GM21576 (cell line): ENCODE measurements at regions not wholly inside any gene's neighbourhood (a gene's known extent, or its start where the extent isn't known, plus 50 kb on each side); places are given as distances from the start of the nearest gene placed in this dataset.
"Not testable (repeated sequence)": the region's sequence is repeated elsewhere in the genome, so short reads cannot be mapped to it uniquely, and the experiment has no call there.

Experiments used
- ATAC-seq: cut with Tn5 transposase; IDR thresholded peaks from one replicate; pipeline ENCODE4 v1.9.1; 2021; ENCODE audit warnings: mild to moderate bottlenecking, moderate library complexity; ENCODE audit not compliant: unreplicated experiment

DNA sequence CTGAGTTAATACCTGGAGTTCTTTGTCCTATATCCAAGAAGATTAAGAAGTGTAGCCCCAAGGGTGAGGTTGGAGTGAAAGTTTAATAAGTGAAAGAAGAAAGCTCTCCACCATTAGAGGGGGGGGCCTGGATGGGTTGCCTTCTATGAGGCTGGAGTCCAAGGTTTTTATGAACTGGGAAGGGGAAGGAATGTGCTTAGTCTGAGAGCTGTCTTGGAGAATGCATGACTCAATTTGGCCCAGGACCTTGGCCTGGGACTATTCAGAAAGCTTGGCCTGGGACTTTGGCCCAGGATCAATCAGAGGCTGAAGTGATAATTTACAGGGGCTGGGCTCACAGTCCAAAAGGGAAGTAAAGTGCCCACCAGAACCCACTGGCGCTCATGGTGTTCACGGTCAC is 1049.0 kb upstream of the GRIA3 start:
- ATAC-seq, result no peak

DNA sequence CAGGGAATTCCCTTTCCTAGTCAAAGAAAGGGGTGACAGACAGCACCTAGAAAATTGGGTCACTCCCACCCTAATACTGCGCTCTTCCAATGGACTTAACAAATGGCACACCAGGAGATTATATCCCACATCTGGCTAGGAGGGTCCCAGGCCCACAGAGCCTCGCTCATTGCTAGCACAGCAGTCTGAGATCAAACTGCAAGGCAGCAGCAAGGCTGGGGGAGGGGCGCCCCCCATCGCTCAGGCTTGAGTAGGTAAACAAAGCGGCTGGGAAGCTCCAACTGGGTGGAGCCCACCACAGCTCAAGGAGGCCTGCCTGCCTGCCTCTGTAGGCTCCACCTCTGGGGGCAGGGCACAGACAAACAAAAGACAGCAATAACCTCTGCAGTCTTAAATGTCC is 1043.9 kb upstream of the GRIA3 start:
- ATAC-seq, result not testable (repeated sequence)

DNA sequence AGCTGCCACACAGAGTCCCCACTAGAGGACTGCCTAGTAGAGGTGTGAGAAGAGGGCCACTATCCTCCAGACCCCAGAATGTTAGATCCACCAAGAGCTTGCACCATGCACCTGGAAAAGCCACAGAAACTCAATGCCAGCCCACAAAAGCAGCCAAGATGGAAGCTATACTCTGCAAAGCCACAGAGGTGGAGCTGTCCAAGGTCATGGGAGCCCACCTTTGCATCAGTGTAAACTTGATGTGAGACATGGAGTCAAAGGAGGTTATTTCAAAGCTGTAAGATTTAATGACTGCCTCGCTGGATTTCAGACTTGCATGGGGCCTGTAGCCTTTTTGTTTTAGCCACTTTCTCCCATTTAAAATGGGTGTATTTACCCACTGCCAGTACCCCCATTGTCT is 1030.1 kb upstream of the GRIA3 start:
- ATAC-seq, result no peak

DNA sequence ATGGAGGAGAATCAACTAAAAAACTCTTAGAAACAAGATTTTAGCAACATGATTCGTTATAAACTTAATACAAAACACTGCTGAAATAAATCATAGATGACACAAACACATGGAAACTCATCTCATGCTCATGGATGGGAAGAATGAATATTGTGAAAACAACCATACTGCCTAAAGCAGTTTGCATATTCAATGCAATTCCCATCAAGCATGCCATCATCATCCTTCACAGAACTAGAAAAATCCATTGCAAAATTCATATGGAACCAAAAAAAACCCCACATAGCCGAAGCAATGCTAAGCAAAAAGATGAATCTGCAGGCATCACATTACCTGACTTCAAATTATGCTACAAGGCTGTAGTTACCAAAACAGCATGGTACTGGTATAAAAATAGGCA is 1015.8 kb upstream of the GRIA3 start:
- ATAC-seq, result no peak

DNA sequence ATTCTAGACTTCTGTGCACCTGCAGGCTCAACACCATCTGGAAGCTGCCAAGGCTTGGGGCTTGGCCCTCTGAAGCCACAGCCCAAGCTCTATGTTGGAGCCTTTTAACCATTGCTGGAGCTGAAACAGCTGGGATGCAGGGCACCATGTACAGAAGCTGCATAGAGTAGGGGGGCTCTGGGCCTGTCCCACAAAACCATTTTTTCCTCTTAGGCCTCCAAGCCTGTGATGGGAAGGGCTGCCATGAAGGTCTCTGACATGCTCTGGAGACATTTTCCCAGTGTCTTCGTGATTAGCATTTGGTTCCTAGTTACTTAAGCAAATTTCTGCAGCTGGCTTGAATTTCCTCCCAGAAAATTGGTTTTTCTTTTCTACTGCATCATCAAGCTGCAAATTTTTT is 999.3 kb upstream of the GRIA3 start:
- no peak for ATAC-seq

DNA sequence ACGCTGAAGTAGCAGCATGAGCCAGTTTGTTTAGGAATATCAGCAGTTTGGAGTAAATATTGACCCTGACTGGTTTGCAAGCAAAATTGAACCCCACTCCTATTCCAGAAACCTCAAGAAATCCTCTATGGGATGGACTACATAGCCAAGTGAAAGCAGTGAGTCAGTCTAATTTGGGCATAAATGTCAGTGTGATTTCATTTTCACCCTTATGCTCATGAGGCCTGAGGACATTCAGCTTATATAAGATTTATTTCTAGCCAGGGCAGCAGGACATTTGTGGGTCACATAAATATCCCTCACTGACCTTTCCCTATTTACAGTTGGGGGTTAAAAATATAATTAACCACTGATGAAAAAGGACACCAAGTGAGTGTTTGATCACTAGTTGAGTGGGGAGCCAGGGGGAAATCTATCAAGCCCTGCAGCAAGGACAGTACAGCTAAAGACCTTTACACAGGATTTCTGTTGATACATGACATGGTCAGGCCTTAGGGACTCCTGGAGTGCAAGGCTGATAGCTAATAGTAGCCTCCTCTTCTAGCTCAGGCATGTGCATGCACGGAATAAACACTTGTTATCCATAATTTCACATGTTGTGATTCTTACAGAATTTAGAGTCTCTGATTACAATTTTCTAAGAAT is 996.9 kb upstream of the GRIA3 start:
- ATAC-seq, result no peak

DNA sequence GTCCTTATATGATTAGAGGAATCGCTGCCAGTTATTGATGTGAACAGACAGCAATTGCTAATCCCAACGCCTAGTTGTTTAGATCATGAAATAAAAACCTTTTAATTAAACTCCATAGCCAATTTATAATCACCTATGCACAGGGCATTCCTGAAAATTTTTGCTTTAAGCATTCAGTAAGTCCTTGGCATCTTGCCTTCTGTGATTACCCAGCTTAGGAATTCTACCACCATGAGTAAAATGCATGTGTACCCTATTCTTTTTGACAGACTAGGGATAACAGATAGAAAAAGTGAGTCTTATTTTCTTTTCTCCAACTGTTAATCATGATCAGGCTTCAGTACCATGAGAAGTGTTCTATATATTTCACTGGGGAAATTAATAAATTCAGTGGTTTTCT is 995.3 kb upstream of the GRIA3 start:
- ATAC-seq, result no peak

DNA sequence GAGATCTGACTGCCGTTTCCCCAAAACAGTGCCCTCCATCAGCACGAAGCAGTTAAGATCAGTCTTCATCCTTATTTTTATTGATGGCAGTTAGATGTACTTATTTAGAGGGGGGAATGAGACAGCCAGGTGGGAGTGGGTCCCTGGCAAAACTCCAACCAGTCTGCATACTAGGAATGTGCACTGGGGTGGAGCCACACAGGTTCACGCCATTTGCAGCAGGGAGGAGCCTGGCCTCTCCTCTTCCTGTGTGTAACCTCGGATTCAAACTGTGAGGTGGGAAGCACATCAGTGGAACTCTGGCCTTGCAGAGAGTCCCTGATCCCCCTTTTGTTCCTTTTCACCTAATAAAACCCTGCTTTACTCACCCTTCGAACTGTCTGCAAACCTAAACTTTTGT is 987.7 kb upstream of the GRIA3 start:
- ATAC-seq, result no peak

DNA sequence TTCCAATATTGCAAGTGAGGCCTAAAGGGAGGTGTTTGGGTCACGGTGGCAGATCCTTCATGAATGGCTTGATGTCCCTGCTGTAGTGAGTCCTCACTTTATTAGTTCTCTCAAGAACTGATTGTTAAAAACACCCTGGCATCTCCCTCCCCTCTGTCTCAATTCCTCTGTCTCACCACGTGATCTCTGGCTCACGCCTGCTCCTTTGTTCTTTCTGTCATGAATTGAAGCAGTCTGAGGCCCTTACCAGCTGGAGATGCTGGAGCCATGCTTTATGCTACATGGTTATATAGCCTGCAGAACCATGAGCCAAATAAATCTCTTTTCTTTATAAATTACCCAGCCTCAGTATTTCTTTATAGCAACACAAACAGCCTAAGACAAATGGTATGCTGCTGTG is 980.7 kb upstream of the GRIA3 start:
- no peak for ATAC-seq

DNA sequence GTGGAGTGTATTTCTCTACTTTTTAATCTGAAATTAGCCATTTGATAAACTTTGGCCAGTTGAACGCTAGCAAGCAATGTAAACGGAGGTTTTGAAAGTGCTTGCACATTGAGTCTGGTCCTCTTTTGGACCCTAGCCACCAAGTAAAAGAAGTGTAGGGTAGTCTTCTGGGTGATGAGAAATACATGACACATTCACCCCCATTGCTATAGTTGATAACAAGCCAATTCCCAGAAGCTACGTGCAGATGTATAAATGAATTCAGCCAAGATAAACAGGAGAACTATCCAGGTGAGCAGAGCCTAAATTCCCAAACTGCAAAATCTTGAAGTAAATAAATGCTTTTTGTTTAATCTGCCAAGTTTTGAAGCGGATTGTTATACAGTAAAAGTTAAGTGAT is 965.4 kb upstream of the GRIA3 start:
- no peak for ATAC-seq

DNA sequence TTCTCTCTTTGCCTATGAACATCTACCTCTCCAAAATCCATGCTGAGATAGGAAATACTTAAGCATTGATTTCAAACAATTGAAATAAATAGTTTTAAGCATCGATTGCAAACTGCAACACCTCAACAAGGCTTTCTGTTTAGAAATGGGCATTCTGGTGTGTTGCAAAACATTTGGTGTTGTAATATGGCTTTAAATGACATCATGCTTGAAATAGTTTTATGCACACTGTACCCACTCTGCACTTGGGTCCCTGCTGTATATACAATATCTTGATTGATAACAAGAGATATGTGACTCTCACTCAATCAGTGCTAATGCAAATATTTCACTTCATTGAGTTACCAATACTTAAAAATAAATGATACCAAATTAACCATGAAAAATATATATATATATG is 964.9 kb upstream of the GRIA3 start:
- no peak for ATAC-seq

DNA sequence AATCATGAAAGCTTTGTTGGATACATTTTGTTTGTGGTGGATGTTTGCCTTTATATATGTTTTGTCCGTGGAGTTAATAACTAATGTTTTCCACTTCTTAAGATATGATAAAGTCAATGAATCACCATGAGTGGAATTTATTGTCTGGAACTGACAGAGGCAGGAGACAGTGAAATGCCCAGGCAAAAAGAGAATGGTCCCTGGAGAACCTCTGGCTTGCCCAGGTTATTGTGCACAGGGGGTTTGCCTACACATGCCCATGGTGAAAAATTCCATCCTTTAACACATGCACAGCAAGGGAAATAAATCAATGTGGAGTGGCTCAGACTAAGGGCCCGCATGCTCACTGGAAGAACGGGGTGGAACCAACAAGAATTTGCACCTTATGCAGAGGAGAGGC is 964.3 kb upstream of the GRIA3 start:
- ATAC-seq, result no peak

DNA sequence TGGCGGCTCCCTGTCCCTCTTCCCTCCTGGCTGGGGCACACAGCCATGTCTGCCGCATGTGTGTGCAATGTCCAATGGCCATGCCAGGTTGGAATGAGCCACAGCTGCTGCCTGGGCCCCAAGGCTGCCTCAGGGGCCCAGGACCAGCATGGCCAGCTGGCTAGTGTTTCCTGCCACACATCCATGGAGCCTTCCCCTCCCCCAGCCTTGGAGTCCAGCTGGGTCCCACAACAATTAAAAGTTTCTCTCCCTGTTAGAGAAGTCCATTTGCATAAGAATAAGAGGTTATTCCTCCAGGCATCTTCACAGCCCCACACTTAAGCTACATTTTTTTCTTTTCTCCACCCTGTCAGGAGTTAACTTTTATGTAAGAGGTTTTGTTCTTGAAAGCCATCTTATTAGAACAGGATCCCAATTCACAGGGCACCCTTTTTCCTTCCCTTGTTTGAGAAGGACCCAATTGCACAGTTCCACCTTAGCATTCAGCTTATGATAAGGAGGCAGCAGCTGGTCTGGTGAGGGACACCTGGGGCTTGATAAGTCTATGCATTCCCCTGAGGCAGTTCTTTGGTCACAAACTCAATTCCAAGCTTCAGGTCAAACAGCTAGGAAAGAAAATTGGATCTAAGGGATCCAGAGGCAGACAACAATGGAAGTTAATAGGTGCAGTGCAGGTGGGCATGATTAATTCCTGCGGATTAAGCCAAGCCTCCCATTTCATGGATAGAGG is 963.3 kb upstream of the GRIA3 start:
- ATAC-seq, result no peak

DNA sequence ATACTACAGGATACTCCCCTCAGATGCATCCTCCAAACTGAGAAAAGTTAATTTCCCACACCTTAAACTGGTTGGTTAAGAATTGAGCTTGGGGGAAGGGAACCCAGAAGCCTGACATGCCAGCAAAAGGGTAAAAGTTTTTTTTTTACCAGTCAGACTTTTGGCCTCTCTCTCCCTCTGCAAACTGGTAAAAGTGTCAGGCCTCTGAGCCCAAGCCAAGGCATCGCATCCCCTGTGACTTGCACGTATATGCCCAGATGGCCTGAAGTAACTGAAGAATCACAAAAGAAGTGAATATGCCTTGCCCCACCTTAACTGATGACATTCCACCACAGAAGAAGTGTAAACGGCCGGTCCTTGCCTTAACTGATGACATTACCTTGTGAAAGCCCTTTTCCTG is 962.3 kb upstream of the GRIA3 start:
- ATAC-seq, result not testable (repeated sequence)

DNA sequence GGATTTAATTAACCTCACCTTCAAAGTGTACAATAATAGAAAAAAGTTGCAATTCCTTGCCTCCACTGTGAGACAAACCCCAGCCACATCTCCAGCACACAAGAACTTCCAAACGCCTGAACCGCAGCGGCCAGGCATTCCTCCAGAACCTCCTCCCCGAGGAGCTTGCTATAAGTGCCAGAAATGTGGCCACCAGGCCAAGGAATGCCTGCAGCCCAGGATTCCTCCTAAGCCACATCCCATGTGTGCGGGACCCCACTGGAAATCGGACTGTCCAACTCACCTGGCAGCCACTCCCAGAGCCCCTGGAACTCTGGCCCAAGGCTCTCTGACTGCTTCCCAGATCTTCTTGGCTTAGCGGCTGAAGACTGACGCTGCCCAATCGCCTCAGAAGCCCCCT is 959.9 kb upstream of the GRIA3 start:
- not testable (repeated sequence) for ATAC-seq

DNA sequence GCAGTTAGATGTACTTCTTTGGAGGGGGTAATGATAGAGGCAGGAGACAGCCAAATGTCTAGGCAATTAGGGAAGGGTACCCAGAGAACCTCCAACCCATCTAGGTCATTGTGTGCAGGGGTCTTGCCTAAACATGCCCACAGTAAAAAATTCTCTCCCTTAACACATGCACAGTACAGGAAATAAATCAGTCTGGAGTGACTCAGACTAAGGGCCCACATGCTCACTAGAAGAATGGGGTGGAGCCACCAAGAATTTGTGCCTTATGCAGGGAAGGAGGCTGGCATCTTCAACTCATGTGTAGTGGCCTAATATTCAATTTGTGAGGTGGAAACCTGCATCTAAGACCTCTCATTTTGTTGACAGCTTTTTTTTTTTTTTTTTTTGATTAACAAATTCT is 945.3 kb upstream of the GRIA3 start:
- ATAC-seq, result no peak

DNA sequence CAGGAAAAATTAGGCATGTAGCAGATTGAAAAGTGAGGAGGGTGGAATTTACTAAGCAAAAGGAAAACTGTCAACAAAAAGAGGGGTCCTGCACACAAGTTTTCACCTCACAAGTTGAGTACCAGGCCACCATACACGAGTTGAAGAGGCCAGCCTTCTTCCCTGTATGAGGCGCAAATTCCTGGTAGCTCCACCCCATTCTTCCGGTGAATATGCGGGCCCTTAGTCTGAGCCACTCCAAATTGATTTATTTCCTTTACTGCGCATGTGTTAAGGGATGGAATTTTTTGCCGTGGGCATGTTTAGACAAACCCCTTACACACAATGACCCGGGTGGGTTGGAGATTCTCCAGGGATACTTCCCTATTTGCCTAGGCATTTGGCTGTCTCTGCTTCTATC is 942.1 kb upstream of the GRIA3 start:
- no peak for ATAC-seq

DNA sequence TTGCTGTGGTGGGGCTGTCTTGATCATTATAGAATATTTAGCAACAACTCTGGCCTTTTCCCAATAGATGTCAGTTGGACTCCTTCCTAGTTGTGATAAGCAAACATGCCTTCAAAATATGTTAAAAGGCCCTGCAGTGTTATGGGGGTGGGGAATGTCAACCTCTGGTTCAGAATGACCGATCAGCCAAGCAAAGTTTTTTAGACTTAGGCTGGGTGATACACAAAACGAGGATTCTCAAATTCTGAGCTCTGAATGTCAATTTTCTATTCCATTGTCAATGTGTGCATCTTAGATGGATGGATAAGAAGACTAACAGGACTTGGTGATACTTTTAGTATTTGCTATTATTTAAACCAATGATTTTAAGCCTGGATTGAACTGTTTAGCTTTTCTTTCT is 940.0 kb upstream of the GRIA3 start:
- no peak for ATAC-seq

DNA sequence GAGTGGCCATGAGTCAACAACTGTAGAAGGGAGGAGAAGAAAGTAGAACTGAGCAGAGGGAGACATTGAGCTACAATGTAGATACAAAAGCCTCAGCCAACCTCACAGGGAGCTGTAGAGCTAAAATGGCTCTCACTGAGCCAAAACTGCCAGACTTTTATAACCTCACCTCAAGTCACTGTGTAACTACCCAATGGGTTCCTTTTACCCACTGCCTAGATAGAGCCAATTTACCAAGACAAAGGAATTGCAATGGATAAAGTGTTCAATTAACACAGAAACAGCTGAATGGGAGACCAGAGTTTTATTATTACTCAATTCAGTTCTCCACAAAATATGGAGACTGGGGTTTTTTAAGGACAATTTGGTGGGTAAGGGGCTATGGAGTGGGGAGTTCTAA is 938.9 kb upstream of the GRIA3 start:
- ATAC-seq, result no peak

DNA sequence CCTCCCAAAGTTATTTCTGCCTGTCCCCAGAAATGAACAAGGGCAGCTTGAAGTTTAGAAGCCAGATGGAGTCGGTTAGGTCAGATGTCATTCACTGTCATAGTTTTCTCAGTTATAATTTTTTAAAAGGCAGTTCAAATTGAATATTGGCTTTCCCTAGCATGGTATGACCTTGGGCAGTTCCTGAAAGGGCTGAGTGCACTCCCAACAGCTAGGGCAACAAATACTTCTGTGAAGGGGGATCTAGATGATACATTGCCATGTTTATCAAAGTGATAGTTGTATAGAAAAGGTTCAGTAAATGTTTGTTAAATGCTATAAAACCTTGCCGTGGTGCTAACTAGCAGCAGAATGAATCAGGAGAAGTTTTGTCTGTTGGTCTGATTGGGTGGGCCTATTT is 938.1 kb upstream of the GRIA3 start:
- no peak for ATAC-seq

DNA sequence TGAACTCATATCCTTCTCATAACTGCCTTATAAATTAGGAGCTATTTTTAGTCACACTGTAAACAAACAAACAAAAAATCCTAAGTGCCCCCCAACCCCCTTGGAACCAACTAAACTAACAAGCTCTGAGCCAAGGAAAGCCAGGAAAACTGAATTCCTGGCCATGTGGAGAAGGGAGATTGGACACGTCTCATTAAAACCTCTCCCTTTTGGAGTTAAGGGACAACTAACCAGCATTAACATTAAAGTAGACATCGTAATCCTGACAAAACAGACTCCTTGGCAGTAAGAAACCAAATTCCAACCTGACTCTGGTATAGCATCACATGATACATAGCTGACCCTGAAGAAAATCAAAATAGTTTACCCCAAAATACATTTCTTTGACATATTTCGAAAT is 937.1 kb upstream of the GRIA3 start:
- no peak for ATAC-seq

DNA sequence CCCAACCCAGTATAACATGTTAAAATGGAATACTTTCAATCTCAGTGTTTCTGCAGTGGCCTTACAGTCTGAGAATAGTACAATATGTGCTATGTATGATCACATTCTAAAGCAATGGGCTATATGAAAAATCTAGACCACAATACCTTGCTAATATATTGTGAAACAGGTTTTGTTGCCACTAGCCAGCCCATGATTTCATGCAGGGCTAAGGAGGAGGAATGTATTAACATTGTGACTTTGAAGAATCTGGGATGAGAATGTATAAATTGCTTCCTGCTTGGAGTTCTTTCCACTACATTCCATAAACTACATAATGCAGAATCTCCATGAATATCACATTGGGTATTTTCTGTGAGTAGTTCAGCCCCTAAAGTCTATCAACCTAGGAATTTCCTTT is 935.4 kb upstream of the GRIA3 start:
- ATAC-seq, result no peak

DNA sequence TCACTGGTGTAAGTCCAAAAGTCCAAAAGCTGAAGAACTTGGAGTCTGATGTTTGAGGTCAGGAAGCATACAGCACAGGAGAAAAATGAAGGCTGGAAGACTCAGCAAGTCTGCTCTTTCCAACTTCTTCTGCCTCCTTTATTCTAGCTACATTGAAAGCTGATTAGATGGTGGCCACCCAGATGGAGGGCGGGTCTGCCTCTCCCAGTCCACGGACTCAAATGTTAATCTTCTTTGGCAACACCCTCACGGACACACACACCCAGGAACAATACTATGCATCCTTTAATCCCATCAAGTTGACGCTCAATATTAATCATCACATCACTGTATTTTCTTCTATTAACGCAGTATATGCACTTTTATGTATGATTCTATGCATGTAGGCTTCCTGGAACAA is 931.6 kb upstream of the GRIA3 start:
- ATAC-seq, result no peak
